Panc1 (cell line): ENCODE measurements at regions not wholly inside any gene's neighbourhood (a gene's known extent, or its start where the extent isn't known, plus 50 kb on each side); places are given as distances from the start of the nearest gene placed in this dataset.
"Not testable (repeated sequence)": the region's sequence is repeated elsewhere in the genome, so short reads cannot be mapped to it uniquely, and the experiment has no call there.

Source experiments
- ATAC-seq: fragments of 200-7000 bp; cut with Tn5 transposase; 2 replicates; pipeline ENCODE4 v1.9.1; 2020; ENCODE audit warnings: mild to moderate bottlenecking, moderate library complexity
- BruUV-seq: library from RNA; stranded (reverse); fragments of 400-500 nt; replicated peaks from 2 replicates; lab custom pipeline; 2021; lab: Mats Ljungman, UMichigan
- CTCF ChIA-PET: fragments of 300-600 bp; sonication (Branson Sonifier 250); formaldehyde crosslinking; loops from one replicate; lab custom pipeline; 2022; ENCODE audit warnings: antibody characterized with exemption; lab: Charles Lee
- POLR2A ChIA-PET: fragments of 300-600 bp; sonication (Branson Sonifier 250); formaldehyde crosslinking; loops from one replicate; lab custom pipeline; 2022; ENCODE audit warnings: antibody characterized with exemption; lab: Charles Lee
- DNase-seq: peaks from one replicate; pipeline ENCODE4 v3.0.0-alpha.2; 2010; ENCODE audit warnings: low read depth, low spot score
- H3K27ac ChIP-seq: 2 replicates; pipeline ENCODE4 v1.5.1; 2011; ENCODE audit warnings: mild to moderate bottlenecking, low read length, inconsistent platforms
- H3K27me3 ChIP-seq: fragments of 200-500 bp; sonication (Bioruptor generic); 2 replicates; pipeline ENCODE4 v1.6.0; 2014; ENCODE audit warnings: low read length, inconsistent platforms; ENCODE audit not compliant: control insufficient read depth, insufficient read depth
- H3K36me3 ChIP-seq: fragments of 200-500 bp; sonication (Bioruptor generic); 2 replicates; pipeline ENCODE4 v1.5.1; 2014; ENCODE audit warnings: inconsistent platforms, mild to moderate bottlenecking, low read length, moderate library complexity; ENCODE audit not compliant: control insufficient read depth, insufficient read depth
- H3K4me1 ChIP-seq: 2 replicates; pipeline ENCODE4 v1.5.1; 2011; ENCODE audit warnings: inconsistent platforms, mild to moderate bottlenecking, low read length, moderate library complexity; ENCODE audit not compliant: control insufficient read depth, insufficient read depth
- H3K4me3 ChIP-seq, 2 experiments: 2 replicates each; pipeline ENCODE4 v1.5.1; 2011 to 2012; ENCODE audit warnings: low read depth in 2 of 2, low read length in 2 of 2, mild to moderate bottlenecking in 2 of 2, inconsistent platforms in 1 of 2, moderate library complexity in 1 of 2
- H3K9me3 ChIP-seq: fragments of 200-500 bp; sonication (Bioruptor generic); 2 replicates; pipeline ENCODE4 v1.5.1; 2014; ENCODE audit warnings: low read depth, mild to moderate bottlenecking, inconsistent platforms, low read length, moderate library complexity; ENCODE audit not compliant: control insufficient read depth, insufficient read depth
- POLR2AphosphoS5 ChIP-seq: IDR thresholded peaks from 2 replicates; pipeline ENCODE4 v1.6.1; 2012; ENCODE audit warnings: mild to moderate bottlenecking, low read depth, low read length, moderate library complexity
- SIN3A ChIP-seq: IDR thresholded peaks from 2 replicates; pipeline ENCODE4 v1.6.1; 2012; ENCODE audit warnings: low read depth, mild to moderate bottlenecking, low read length, moderate library complexity, borderline replicate concordance; ENCODE audit not compliant: insufficient read depth
- TCF7L2 ChIP-seq: IDR thresholded peaks from 2 replicates; pipeline ENCODE4 v1.6.1; 2011; ENCODE audit warnings: mild to moderate bottlenecking, low read depth, low read length, inconsistent platforms
- in situ Hi-C: cut with HindIII; loops from 2 replicates; pipeline ENCODE4 v1.10.0; 2016; ENCODE audit warnings: low sequenced_read_pairs, low pct_unique_long_range_greater_than_20kb
- intact Hi-C: fragments of 100-400 bp; cut with micrococcal nuclease; formaldehyde crosslinking; loops from one replicate; pipeline ENCODE4 v1.10.0; 2022; ENCODE audit not compliant: unreplicated experiment
- TF ChIP-seq, protein P1 (sequence below): fragments of 450-650 bp; IDR thresholded peaks from 2 replicates; pipeline ENCODE4 v1.5.1; 2017; ENCODE audit warnings: mild to moderate bottlenecking
- TF ChIP-seq, protein P2 (sequence below), 2 experiments: IDR thresholded peaks; 2 replicates each; pipeline ENCODE4 v1.6.1; 2011 to 2012; ENCODE audit warnings: low read depth in 2 of 2, control low read depth in 1 of 2, low read length in 1 of 2, mild to moderate bottlenecking in 1 of 2, moderate library complexity in 1 of 2; ENCODE audit not compliant: insufficient read depth in 1 of 2

DNA sequence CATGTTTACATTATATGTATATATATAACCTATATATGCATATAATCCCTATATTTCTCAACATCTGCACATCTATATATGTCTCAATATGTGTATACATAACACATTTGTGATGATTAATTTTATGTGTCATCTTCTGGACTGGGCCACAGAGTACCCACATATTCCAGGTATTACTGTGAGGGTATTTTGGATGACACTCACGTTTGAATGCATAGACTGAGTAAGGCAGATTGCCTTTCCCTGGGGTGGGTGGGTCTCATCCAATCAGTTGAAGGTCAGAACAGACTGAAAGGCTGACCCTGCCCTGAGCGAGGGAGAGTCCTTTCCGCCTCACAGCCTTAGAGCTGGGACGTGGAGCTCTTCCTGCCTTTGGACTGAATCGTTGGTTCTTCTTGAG lies 295.2 kb upstream of the PFKP start:
- H3K27me3 ChIP-seq, result peaks cover 5% of the 10 kb centered on the region; the same call in 1 of the 2 replicates
- intact Hi-C loops, result no loop called here
- H3K4me1 ChIP-seq, result no peaks in the 10 kb centered on the region
- in situ Hi-C loops, result no loop called here
- TF ChIP-seq, protein P1, sequence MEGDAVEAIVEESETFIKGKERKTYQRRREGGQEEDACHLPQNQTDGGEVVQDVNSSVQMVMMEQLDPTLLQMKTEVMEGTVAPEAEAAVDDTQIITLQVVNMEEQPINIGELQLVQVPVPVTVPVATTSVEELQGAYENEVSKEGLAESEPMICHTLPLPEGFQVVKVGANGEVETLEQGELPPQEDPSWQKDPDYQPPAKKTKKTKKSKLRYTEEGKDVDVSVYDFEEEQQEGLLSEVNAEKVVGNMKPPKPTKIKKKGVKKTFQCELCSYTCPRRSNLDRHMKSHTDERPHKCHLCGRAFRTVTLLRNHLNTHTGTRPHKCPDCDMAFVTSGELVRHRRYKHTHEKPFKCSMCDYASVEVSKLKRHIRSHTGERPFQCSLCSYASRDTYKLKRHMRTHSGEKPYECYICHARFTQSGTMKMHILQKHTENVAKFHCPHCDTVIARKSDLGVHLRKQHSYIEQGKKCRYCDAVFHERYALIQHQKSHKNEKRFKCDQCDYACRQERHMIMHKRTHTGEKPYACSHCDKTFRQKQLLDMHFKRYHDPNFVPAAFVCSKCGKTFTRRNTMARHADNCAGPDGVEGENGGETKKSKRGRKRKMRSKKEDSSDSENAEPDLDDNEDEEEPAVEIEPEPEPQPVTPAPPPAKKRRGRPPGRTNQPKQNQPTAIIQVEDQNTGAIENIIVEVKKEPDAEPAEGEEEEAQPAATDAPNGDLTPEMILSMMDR, result no peak
- TF ChIP-seq, protein P2, sequence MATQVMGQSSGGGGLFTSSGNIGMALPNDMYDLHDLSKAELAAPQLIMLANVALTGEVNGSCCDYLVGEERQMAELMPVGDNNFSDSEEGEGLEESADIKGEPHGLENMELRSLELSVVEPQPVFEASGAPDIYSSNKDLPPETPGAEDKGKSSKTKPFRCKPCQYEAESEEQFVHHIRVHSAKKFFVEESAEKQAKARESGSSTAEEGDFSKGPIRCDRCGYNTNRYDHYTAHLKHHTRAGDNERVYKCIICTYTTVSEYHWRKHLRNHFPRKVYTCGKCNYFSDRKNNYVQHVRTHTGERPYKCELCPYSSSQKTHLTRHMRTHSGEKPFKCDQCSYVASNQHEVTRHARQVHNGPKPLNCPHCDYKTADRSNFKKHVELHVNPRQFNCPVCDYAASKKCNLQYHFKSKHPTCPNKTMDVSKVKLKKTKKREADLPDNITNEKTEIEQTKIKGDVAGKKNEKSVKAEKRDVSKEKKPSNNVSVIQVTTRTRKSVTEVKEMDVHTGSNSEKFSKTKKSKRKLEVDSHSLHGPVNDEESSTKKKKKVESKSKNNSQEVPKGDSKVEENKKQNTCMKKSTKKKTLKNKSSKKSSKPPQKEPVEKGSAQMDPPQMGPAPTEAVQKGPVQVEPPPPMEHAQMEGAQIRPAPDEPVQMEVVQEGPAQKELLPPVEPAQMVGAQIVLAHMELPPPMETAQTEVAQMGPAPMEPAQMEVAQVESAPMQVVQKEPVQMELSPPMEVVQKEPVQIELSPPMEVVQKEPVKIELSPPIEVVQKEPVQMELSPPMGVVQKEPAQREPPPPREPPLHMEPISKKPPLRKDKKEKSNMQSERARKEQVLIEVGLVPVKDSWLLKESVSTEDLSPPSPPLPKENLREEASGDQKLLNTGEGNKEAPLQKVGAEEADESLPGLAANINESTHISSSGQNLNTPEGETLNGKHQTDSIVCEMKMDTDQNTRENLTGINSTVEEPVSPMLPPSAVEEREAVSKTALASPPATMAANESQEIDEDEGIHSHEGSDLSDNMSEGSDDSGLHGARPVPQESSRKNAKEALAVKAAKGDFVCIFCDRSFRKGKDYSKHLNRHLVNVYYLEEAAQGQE (IDR thresholded peaks at IDR 0.05; ENCODE audit: insufficient read depth in 1 of 2, low read depth in 2 of 2, low read length in 1 of 2), result no peak
- TF ChIP-seq SIN3A, result no peak
- no peak for TF ChIP-seq POLR2AphosphoS5
- TF ChIP-seq TCF7L2, result no peak
- ChIA-PET CTCF (no interaction called here), POLR2A (interaction anchor here (0.5 kb wide), 1 partner anchor 28 kb away, joined by 3 read pairs; no protein-coding TSS in a partner anchor)
- no TSS peak for BruUV-seq
- DNase-seq (no peak), ATAC-seq (no peak)
- no peaks in the 10 kb centered on the region for H3K9me3 ChIP-seq
- no peak overlapping the region for H3K4me3 ChIP-seq
- H3K27ac ChIP-seq, result no peak overlapping the region
- H3K36me3 ChIP-seq, result no peaks in the 10 kb centered on the region

DNA sequence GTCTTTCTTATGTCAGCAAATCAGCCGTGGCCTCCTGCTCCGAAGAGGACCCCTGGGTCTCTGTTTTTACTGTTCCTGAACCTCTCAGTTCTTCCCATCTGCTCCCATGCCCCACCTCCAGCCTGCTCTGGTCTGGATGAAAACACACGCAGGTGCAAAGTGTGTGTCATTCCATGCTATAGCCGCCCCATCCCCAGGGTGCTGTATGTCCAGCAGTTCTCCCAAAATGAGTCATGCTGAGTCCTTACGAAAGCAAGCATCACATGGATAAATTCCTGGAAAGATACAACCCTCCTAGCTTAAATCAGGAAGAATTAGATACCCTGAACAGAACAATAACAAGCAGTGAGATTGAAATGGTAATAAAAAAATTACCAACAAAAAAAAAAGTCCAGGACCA lies 300.1 kb upstream of the PFKP start:
- H3K9me3 ChIP-seq, BruUV-seq, H3K36me3 ChIP-seq, H3K4me1 ChIP-seq, CTCF ChIA-PET, in situ Hi-C loops, DNase-seq, H3K27me3 ChIP-seq, intact Hi-C loops, POLR2A ChIA-PET, H3K4me3 ChIP-seq, H3K27ac ChIP-seq, ATAC-seq: not testable (repeated sequence)

DNA sequence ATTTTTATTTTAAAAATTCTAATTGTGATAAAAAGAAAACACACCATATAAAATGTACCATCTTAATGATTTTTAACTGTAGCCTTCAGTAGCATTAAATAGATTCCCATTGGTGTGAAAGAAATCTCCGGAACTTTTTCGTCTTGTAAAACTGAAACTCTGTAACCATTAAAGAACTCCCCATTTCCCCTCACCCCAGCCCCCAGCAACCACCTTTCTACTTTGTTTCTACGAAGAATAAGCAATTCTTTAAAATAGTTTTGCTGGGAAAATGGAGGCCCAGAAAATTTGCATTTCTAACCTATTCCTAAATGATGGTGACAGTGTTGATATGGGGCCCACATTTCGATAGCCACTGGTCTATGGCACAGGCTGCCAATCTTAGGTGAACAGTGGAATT lies 305.4 kb upstream of the PFKP start:
- ATAC-seq, result no peak
- CTCF ChIA-PET, result no interaction called here

More for the DNA sequence above, 305.4 kb upstream of the PFKP start:
- H3K27me3 ChIP-seq, result no peaks in the 10 kb centered on the region
- H3K9me3 ChIP-seq, result no peaks in the 10 kb centered on the region
- H3K4me3 ChIP-seq, result no peak overlapping the region
- H3K36me3 ChIP-seq, result no peaks in the 10 kb centered on the region
- DNase-seq, result no peak
- intact Hi-C loops (no loop called here), in situ Hi-C loops (no loop called here)
- POLR2A ChIA-PET, result no interaction called here
- TF ChIP-seq, protein P1, result no peak
- TF ChIP-seq TCF7L2, result no peak
- TF ChIP-seq, protein P2 (IDR thresholded peaks at IDR 0.05; ENCODE audit: insufficient read depth in 1 of 2, low read depth in 2 of 2, low read length in 1 of 2), result no peak
- BruUV-seq, result no TSS peak
- H3K27ac ChIP-seq, result no peak overlapping the region
- no peaks in the 10 kb centered on the region for H3K4me1 ChIP-seq
